ELR (cell line): ENCODE measurements at regions not wholly inside any gene's neighbourhood (a gene's known extent, or its start where the extent isn't known, plus 50 kb on each side); places are given as distances from the start of the nearest gene placed in this dataset.
A peak's percentile ranks its signal among the peaks of the same experiment; 100 is the strongest.
"Not testable (repeated sequence)": the region's sequence is repeated elsewhere in the genome, so short reads cannot be mapped to it uniquely, and the experiment has no call there.

Source experiments
- DNase-seq: peaks from one replicate; pipeline ENCODE4 v3.0.0-alpha.2; 2015; ENCODE audit warnings: low read depth

- no peak for DNase-seq
Measured at GRCh38 chr5:112112346-112112745, 306.7 kb downstream of the EPB41L4A start.

- DNase-seq = no peak
Measured at GRCh38 chr5:112109331-112110007, 309.6 kb downstream of the EPB41L4A start.

GRCh38 chr5:112106878-112107277 lies 312.2 kb downstream of the EPB41L4A start:
- DNase-seq = no peak

DNA sequence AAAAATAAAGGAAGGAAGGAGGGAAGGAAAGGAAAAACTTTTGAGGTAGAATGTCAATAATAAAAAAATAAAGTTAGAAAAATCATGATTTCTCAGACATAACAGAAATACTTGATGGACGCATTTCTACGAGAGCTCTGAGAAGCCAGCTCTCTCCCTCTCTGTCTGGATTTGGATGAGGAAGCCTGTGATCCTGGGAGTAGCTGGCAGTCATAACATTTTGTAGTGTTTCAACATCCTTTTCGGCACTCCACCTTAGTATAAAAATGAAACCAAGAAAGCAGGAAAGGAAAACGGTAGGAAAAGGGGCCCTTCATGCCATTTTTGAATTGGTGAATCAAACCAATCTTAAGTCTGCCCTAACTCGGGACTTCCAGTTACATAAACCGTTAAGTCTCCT lies 321.3 kb downstream of the EPB41L4A start:
- no peak for DNase-seq

GRCh38 chr5:112087222-112087621 lies 330.2 kb upstream of the NREP start:
- DNase-seq = no peak

DNA sequence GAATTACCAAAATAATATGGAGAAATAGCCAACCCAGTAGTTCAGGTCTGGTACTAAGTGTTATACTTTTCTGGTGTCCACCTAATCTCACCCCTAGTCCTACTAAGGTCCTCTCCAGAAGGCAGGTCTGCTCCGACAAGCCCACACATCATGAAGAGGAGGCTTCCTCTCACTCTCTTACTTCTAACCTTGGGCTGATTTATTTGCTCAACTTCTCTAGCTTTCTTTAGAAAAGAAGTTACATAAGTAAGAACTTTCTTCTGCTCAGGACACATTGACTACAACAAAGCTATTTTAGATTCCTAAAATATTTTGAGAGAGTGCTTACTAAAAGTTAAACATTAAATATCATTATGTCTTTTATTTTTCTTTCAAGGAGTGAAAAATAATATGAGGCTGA lies 329.7 kb upstream of the NREP start:
- no peak for DNase-seq

GRCh38 chr5:112084149-112084548 lies 327.2 kb upstream of the NREP start:
- no peak for DNase-seq

DNA sequence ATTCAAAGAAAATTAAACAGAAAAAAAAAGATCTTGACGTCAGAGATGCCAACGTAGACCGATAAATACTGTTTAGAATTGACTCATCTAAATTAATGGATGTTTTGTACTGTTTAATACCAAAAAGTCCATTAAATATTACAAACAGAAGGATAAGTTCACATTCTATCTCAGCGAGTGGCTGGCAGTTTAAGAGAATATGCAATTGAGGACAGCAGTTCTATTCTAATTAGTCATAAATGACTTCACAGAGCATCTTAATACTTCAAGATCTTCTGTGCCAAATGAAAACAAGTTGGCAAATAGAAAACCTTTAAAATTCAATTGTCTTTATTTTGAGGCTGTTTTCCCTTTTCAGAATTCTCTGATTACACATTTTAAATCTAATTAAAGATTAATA lies 326.6 kb upstream of the NREP start:
- no peak for DNase-seq

DNA sequence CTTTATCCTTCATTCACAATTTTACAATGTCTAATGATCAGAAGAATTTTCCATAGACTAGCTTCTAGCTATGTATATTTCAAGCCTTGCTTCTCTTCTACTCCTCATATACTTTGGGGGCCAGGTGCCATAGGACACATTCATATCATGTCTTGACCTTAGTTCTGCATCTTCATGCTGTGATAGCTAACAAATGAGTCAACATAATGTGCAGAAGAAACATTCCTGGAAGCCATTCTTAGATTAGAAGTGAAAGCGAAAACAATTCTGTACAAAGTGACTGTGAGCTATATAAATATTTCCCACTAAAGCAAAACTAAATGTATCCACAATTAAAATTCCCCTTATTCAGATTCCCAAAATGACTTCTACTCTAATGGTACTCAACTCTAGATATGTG lies 320.2 kb upstream of the NREP start:
- peak; percentile 13 for DNase-seq

DNA sequence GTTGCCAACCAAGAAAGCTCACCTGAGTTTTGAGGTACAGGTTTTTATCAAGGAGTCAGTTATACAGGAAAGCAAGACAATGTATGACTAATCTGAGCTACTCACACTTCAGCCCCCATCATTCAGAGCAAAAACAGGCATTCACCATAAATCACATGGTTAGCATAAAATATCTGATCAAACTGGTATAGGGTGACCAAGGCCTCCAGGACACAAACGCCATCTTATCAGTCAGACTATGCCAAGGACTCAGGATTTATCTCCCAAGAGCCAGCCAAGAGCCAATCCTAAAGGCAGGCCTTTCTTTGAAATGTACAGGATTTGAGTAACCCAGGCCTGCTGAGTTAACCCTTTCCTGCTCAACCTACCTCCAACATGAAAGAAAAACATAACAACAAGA lies 313.0 kb upstream of the NREP start:
- no peak for DNase-seq

DNA sequence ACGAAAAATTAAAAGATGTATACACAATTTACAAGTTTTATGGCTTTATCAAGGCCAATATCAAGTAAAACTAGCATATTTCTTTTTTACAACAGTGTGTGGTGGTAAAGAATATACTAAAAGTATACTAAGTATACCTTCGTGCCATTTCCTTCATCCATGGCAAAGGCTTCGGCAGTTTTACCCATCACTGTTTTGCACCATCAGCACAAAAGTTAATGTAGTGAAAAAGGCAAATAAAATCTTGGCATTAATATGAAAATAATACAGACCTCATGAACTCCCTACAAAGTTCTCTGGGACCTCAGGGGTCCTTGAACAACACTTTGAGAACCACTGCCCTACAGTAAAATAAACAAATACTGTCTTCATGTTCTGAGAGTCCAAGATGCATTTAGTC lies 312.3 kb upstream of the NREP start:
- DNase-seq = no peak

- no peak for DNase-seq
Measured at GRCh38 chr5:112068593-112068992, 311.6 kb upstream of the NREP start.

DNA sequence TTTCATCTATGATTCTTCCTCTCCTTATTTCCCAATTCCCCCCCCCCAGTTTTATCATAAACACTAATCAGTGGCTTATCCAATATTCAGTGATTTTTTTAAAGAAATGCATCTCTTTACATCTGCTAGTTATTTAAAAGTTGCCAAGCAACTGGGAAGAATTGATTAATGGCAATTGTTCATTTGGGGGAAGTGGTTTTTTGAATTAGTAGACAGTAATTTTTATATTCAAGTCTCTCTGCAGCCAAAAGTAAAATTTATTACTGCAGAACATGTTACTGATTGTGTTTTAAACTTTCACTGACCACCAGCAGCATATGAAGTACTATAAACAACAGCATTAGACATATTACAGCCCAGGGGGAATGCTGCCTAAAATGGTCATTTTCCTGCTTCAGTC lies 308.8 kb upstream of the NREP start:
- no peak for DNase-seq

DNA sequence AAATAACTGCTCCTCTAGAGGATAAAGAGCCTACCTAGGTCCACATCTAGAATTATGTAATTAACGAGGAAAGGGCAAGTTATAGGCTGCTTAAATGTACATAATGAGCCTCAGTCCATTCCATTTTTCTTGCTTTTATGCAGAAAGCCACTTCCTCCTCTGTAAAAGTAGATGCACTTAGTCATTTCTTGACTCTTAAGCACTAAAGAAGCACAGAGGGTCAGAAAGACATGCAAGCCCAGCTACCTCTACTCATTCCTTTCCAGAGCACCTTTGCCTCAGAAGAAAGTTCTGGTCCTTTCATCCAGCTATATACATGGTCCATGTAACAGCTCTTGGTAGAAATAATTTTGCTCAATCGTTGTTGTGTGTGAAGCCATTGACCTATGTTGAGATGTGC lies 308.0 kb upstream of the NREP start:
- DNase-seq = no peak

DNA sequence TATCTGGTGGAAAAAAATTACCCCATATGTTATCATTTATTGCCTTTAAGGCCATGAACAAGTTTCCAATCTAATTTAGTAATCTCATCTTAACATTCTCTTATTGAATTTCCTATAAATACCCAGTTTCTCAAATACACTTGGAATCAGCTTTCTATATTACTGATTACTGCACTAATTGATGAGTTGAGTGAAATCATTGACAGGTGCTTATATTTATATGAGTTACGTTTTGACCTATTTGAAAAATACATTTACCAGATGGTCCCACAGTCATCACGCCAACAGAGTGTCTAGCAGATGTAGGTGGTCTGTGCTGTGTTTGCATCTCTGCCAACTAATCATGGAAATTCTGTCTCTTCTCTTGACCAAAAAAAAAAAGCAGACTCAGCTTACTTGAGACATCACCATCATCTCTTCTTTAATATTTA lies 307.3 kb upstream of the NREP start:
- DNase-seq = no peak

- no peak for DNase-seq
Measured at GRCh38 chr5:112063856-112064255, 306.9 kb upstream of the NREP start.

GRCh38 chr5:112063191-112063590 lies 306.2 kb upstream of the NREP start:
- no peak for DNase-seq

- DNase-seq = no peak
Measured at GRCh38 chr5:112062181-112062580, 305.2 kb upstream of the NREP start.

DNA sequence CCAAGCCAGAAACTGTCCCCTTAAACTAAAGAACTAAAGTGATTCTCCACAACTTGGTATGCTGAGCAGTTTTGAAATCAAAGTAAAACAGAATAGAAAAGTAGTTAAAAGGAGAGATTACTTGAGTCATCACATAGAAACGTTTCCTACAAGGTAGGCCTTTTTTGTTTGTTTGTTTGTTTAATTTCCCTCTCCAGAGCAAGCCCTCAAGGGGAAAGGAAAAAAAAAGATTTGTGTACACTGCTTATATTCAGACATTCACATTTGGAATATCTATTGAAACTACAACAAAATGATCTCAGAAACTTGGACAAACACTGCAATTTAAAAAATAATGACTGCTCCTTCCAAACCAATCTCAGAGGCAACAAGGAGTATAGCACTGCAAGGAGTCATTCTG lies 304.7 kb upstream of the NREP start:
- no peak for DNase-seq

DNA sequence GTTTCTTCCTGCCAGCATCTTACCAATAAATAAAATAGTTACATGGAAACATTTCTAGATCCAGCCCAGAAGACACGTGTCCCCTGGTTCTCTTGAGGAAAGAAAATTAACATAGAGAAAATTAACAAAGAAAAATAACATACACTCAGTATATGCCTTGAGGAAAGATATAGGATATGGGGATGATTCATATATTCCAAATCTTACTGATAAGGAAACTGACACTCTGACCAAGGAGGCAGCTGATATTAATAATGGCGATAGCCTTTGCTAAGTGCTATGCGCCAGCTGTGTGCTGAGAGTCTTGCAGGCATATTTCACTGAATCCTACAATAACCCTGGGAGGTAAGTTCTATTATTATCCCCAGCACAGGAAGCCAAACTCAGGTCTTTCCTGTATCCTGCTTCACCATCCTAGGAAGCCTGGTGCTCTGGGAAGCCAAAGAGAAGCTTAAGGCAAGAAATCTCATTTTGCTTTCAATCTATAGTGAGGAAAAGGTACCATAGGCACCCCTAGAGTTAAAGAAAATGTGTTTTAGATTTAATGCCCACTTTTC lies 302.7 kb upstream of the NREP start:
- no peak for DNase-seq

- peak; percentile 8 for DNase-seq
Measured at GRCh38 chr5:112049738-112050137, 292.7 kb upstream of the NREP start.

- DNase-seq = peak; percentile 77
Measured at GRCh38 chr5:112036206-112036605, 279.2 kb upstream of the NREP start.

DNA sequence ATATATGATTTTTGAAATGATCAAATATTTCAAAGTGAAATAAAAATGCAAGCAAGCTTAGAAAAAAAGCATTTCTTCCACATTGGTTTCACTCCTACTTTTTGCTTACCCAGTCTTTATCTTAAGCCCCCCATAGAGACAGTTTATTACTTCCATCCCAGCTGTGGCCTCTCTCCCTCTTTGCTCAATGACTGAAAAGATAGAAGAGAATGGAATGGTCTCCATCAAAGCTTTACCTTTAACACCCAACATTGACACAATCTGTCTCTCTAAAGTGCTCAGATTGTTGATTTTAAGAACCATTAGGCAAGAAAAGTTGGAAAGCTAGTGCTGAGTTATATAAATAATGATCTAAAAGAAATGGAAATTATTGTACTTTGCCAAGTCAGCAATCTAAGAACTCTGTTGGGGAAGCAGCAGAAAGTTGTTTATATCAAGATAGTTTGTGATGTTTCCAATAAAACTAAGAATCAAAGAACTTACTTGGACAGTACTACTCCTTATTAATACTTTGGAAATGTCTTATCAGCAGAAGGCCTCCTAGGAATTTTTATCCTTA lies 277.5 kb upstream of the NREP start:
- DNase-seq = no peak

DNA sequence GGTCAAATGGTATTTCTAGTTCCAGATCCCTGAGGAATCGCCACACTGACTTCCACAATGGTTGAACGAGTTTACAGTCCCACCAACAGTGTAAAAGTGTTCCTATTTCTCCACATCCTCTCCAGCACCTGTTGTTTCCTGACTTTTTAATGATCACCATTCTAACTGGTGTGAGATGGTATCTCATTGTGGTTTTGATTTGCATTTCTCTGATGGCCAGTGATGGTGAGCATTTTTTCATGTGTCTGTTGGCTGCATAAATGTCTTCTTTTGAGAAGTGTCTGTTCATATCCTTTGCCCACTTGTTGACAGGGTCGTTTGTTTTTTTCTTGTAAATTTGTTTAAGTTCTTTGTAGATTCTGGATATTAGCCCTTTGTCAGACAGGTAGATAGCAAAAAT lies 269.9 kb upstream of the NREP start:
- not testable (repeated sequence) for DNase-seq
